ENCODE measurements at regions not wholly inside any gene's neighbourhood (a gene's known extent, or its start where the extent isn't known, plus 50 kb on each side); places are given as distances from the start of the nearest gene placed in this dataset.

- intact Hi-C loops (cut with DNase I), result no loop called here
- DNase-seq, result no peak
- no peak for TF ChIP-seq EP300 (IDR thresholded peaks at IDR 0.05)
- TF ChIP-seq POLR2A (IDR thresholded peaks at IDR 0.05), result no peak
- TF ChIP-seq, protein P1, sequence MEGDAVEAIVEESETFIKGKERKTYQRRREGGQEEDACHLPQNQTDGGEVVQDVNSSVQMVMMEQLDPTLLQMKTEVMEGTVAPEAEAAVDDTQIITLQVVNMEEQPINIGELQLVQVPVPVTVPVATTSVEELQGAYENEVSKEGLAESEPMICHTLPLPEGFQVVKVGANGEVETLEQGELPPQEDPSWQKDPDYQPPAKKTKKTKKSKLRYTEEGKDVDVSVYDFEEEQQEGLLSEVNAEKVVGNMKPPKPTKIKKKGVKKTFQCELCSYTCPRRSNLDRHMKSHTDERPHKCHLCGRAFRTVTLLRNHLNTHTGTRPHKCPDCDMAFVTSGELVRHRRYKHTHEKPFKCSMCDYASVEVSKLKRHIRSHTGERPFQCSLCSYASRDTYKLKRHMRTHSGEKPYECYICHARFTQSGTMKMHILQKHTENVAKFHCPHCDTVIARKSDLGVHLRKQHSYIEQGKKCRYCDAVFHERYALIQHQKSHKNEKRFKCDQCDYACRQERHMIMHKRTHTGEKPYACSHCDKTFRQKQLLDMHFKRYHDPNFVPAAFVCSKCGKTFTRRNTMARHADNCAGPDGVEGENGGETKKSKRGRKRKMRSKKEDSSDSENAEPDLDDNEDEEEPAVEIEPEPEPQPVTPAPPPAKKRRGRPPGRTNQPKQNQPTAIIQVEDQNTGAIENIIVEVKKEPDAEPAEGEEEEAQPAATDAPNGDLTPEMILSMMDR (IDR thresholded peaks at IDR 0.05), result no peak
- Histone ChIP-seq H3K4me1 (ENCODE audit: insufficient read depth) (no peaks in the 10 kb centered on the region), H3K27me3 (no peaks in the 10 kb centered on the region), H3K27ac (no peak overlapping the region), H3K9me3 (no peaks in the 10 kb centered on the region), H3K36me3 (no peaks in the 10 kb centered on the region), H3K4me3 (no peak overlapping the region)
- WGBS, 3 donors, result 50 to 56% (median 54%) methylated on average over 5 of the region's 5 CpGs
Measured at GRCh38 chr17:53950207-53950857, 127.6 kb downstream of the KIF2B start.

DNA sequence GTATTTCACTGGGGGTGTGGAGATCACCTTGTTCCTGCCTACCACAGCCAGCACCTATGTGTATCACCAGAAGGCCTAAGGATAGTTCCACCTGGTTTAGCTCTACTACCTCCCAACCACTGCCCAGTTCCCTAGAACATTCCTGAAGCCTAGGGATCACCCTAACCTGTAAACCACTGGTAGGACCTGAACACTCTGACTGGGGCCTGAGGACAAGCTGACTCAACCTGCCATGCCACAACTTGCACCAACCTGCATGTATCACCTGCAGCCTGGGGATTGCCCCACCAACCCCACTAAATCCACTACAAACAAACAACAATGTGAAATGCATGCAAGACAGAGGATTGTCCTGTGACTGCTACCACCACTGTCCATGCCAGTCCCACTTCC is 128.1 kb downstream of the KIF2B start:
- intact Hi-C loops (cut with DNase I), result no loop called here
- Histone ChIP-seq H3K27ac (no peak overlapping the region), H3K27me3 (no peaks in the 10 kb centered on the region), H3K4me3 (no peak overlapping the region), H3K4me1 (ENCODE audit: insufficient read depth) (no peaks in the 10 kb centered on the region), H3K9me3 (no peaks in the 10 kb centered on the region), H3K36me3 (no peaks in the 10 kb centered on the region)
- DNase-seq, result no peak
- TF ChIP-seq EP300 (IDR thresholded peaks at IDR 0.05), result no peak
- TF ChIP-seq POLR2A (IDR thresholded peaks at IDR 0.05), result no peak
- TF ChIP-seq, protein P1 (IDR thresholded peaks at IDR 0.05), result no peak

- no peaks in the 10 kb centered on the region for H3K36me3 ChIP-seq
- H3K4me3 ChIP-seq, result no peak overlapping the region
- no peaks in the 10 kb centered on the region for H3K27me3 ChIP-seq
- intact Hi-C loops (cut with DNase I), result no loop called here
- no peak for DNase-seq
- TF ChIP-seq EP300 (IDR thresholded peaks at IDR 0.05) (no peak), POLR2A (IDR thresholded peaks at IDR 0.05) (no peak)
- TF ChIP-seq, protein P1 (IDR thresholded peaks at IDR 0.05), result no peak
- H3K4me1 ChIP-seq (ENCODE audit: insufficient read depth), result no peaks in the 10 kb centered on the region
- H3K27ac ChIP-seq, result no peak overlapping the region
- H3K9me3 ChIP-seq, result no peaks in the 10 kb centered on the region
- WGBS, 3 donors, result 20 to 31% (median 30%) methylated on average over 1 of the region's 1 CpG
Measured at GRCh38 chr17:53971361-53971760, 148.6 kb downstream of the KIF2B start.

GRCh38 chr17:53979991-53980390 is 157.3 kb downstream of the KIF2B start:
- Histone ChIP-seq H3K36me3 (no peaks in the 10 kb centered on the region), H3K9me3 (no peaks in the 10 kb centered on the region), H3K4me3 (no peak overlapping the region), H3K27ac (no peak overlapping the region), H3K27me3 (no peaks in the 10 kb centered on the region), H3K4me1 (ENCODE audit: insufficient read depth) (no peaks in the 10 kb centered on the region)
- TF ChIP-seq POLR2A (IDR thresholded peaks at IDR 0.05) (no peak), EP300 (IDR thresholded peaks at IDR 0.05) (no peak)
- TF ChIP-seq, protein P1 (IDR thresholded peaks at IDR 0.05), result no peak
- no peak for DNase-seq
- intact Hi-C loops (cut with DNase I), result no loop called here
- WGBS, 3 donors, result 78 to 85% (median 85%) methylated on average over 5 of the region's 5 CpGs
